Skeletal muscle satellite cell (primary cell): ENCODE measurements at regions not wholly inside any gene's neighbourhood (a gene's known extent, or its start where the extent isn't known, plus 50 kb on each side); places are given as distances from the start of the nearest gene placed in this dataset.

ENCODE experiments used
- H3K27me3 ChIP-seq: 2 replicates; pipeline ENCODE4 v1.7.0; 2013; ENCODE audit warnings: low read length; ENCODE audit not compliant: control insufficient read depth, insufficient read depth
- H3K36me3 ChIP-seq: 2 replicates; pipeline ENCODE4 v1.7.0; 2013; ENCODE audit warnings: mild to moderate bottlenecking, control low read depth, low read length; ENCODE audit not compliant: insufficient read depth
- H3K4me1 ChIP-seq: 2 replicates; pipeline ENCODE4 v1.7.0; 2013; ENCODE audit warnings: low read length; ENCODE audit not compliant: control insufficient read depth, insufficient read depth
- H3K4me2 ChIP-seq: 2 replicates; pipeline ENCODE4 v1.7.0; 2013; ENCODE audit warnings: mild to moderate bottlenecking, low read length
- H3K4me3 ChIP-seq: 2 replicates; pipeline ENCODE4 v1.7.0; 2013; ENCODE audit warnings: low read length
- H3K9ac ChIP-seq: 2 replicates; pipeline ENCODE4 v1.7.0; 2013; ENCODE audit warnings: mild to moderate bottlenecking, low read depth, low read length, moderate library complexity
- H3K9me3 ChIP-seq: replicated peaks from 2 replicates; pipeline ENCODE4 v1.7.0; 2013; ENCODE audit warnings: mild to moderate bottlenecking, control low read depth, low read length

DNA sequence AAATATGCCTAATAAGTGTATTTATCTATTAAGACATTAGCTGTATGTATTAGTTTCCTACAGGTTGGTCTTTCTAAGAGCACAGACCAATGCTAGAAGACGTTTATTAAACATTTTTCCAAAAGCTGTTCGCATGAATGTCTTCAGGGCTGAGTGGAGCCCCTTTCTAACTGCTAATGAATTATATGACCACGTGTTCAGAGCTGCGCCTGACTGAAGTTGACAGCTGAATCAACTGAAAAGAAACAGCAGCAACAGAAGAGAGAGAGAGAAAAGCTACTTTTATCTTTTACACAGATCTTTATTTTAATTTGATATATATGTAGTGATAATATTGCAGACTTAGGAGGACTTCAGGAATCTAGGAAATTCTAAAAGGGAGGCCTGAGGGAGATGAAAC is 75.2 kb upstream of the ARID1B start:
- Histone ChIP-seq H3K4me2 (no peak overlapping the region), H3K36me3 (no peaks in the 10 kb centered on the region), H3K4me1 (peaks cover 10% of the 10 kb centered on the region), H3K9me3 (no peaks in the 10 kb centered on the region), H3K4me3 (no peak overlapping the region), H3K9ac (no peak overlapping the region), H3K27me3 (peaks cover 4% of the 10 kb centered on the region)

DNA sequence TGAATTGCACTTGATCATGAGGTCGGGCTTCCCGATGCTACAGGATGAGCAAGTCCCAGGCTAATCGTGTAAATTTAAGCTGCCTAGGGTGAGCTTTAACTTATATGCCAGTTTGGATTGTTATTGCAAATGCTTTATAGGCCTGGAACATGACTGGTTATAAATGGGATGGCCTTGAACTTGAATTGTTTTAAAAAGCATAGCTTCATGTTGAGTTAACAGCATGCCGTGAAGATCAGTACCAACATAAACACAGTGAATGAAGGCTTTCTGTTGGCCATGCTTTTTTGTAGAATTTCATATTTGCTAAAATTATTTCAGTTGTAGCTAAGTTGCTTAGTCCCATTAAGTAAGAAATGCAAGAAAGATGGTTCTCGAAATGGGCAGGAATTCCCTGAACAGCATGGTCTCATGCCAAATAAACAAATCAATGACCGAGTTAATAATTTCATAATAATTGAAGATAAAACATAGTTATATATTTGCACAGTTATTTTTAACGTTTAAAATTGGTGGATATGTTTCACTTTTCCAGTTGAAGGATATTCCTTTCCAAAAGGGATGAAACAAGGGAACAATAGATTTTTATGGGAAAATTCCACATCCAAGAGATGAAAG is 76.6 kb upstream of the ARID1B start:
- H3K27me3 ChIP-seq = peaks cover 4% of the 10 kb centered on the region
- peaks cover 10% of the 10 kb centered on the region for H3K4me1 ChIP-seq
- no peaks in the 10 kb centered on the region for H3K36me3 ChIP-seq
- no peaks in the 10 kb centered on the region for H3K9me3 ChIP-seq
- H3K4me2 ChIP-seq = no peak overlapping the region
- H3K9ac ChIP-seq = no peak overlapping the region
- H3K4me3 ChIP-seq = no peak overlapping the region

- no peaks in the 10 kb centered on the region for H3K9me3 ChIP-seq
- peaks cover 10% of the 10 kb centered on the region for H3K4me1 ChIP-seq
- no peaks in the 10 kb centered on the region for H3K36me3 ChIP-seq
- H3K4me3 ChIP-seq = no peak overlapping the region
- H3K9ac ChIP-seq = no peak overlapping the region
- H3K4me2 ChIP-seq = no peak overlapping the region
- H3K27me3 ChIP-seq = peaks cover 4% of the 10 kb centered on the region
Measured at GRCh38 chr6:156699935-156700334, 77.2 kb upstream of the ARID1B start.

DNA sequence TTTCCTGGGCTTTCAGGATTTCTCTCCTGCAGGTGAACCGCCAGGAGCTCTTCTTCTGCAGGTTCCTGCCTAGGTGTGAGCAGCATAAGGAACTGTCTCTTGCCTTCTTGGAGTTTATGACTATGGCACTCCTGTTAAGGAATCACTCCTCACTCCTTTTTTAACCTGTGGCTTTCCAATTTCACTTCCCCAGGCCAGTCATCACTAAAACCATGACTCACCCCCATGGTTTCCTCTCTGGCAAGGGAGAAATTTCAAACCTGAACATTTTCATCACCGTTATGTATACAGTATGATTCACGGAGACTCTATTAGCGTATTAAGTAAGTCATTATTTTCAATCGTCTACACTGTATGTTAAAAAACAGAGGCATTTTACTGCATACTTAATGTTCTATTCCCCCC is 78.2 kb upstream of the ARID1B start:
- H3K9me3 ChIP-seq = no peaks in the 10 kb centered on the region
- H3K4me1 ChIP-seq = peaks cover 10% of the 10 kb centered on the region
- no peak overlapping the region for H3K4me3 ChIP-seq
- no peaks in the 10 kb centered on the region for H3K36me3 ChIP-seq
- no peak overlapping the region for H3K9ac ChIP-seq
- H3K27me3 ChIP-seq = peaks cover 4% of the 10 kb centered on the region
- H3K4me2 ChIP-seq = peak overlapping the region; percentile 24

DNA sequence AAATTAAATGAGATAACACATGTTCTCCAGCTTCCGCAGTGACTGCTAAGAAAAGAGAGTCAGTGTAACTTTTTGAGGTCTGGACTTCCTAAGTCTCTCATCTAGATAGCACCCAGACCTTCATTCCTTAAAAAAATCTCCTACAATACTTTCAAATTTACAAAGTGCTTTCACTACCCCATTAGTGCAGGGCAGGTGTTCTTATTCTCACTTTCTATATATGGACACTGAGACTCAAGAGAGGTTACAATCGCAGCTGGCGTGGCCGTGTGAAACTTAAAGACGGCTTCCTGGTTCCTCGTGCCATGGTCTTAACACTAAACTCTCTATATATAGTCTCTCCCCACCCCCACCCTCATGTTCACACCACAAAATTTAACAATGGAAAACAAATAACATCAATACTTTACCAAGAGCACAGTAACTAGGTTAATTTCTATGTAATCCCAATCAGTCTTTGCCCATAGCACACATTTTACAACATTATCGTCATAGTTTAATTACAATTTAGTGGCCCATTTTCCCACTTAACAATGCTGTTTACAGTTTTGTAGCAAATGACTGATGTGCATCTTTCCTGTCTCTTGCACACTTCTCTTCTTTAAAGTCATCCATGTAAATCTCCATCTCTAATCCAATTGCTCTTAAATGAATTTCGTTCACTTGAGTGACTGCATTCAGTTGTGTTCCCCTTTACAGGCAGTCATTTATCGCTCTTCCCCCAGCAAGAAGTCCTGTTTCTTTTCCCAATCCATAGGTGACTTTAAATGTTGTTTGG is 78.8 kb upstream of the ARID1B start:
- H3K27me3 ChIP-seq = peaks cover 4% of the 10 kb centered on the region
- no peaks in the 10 kb centered on the region for H3K9me3 ChIP-seq
- H3K4me2 ChIP-seq = no peak overlapping the region
- peaks cover 10% of the 10 kb centered on the region for H3K4me1 ChIP-seq
- H3K36me3 ChIP-seq = no peaks in the 10 kb centered on the region
- no peak overlapping the region for H3K4me3 ChIP-seq
- no peak overlapping the region for H3K9ac ChIP-seq

DNA sequence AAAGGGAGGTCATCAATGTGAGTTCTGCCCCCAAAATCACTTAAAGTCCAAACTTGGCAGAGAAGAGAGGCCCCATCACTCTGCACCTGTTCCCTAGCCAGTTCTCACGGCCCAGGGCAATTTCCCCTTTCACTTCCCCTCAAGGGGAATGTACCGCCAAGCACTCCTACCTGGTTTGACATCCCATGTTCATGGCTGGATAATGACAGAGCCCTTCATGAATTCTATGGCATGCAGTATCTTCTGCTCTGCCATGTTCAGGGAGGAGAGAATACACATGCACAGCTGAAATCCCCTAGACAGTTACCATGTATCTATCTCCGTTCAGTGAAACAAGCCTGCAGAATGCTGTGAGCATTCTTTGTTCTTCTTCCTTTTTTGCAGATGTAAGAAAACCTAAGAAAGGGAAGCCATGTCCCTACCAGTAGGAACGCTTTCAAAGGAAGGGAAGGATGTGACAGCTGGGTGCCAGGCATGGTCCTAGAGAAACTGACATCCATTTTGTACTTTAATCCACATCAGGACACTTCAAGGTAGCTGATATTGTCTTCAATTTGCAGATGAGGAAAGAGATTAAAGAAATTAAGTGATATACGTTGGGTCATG is 79.8 kb upstream of the ARID1B start:
- Histone ChIP-seq H3K9me3 (no peaks in the 10 kb centered on the region), H3K4me3 (no peak overlapping the region), H3K9ac (no peak overlapping the region)

GRCh38 chr6:156695742-156696141 is 81.4 kb upstream of the ARID1B start:
- H3K36me3 ChIP-seq = no peaks in the 10 kb centered on the region
- no peaks in the 10 kb centered on the region for H3K9me3 ChIP-seq
- H3K9ac ChIP-seq = no peak overlapping the region
- H3K4me3 ChIP-seq = no peak overlapping the region
- peaks cover 4% of the 10 kb centered on the region for H3K27me3 ChIP-seq
- H3K4me1 ChIP-seq = peaks cover 10% of the 10 kb centered on the region
- no peak overlapping the region for H3K4me2 ChIP-seq

More for the DNA sequence above, 79.8 kb upstream of the ARID1B start:
- no peaks in the 10 kb centered on the region for H3K36me3 ChIP-seq
- peaks cover 4% of the 10 kb centered on the region for H3K27me3 ChIP-seq
- H3K4me2 ChIP-seq = no peak overlapping the region
- H3K4me1 ChIP-seq = peaks cover 10% of the 10 kb centered on the region

- Histone ChIP-seq H3K4me1 (peaks cover 10% of the 10 kb centered on the region), H3K9me3 (no peaks in the 10 kb centered on the region), H3K4me3 (no peak overlapping the region), H3K4me2 (no peak overlapping the region), H3K27me3 (peaks cover 4% of the 10 kb centered on the region), H3K9ac (no peak overlapping the region), H3K36me3 (no peaks in the 10 kb centered on the region)
Measured at GRCh38 chr6:156694679-156695078, 82.5 kb upstream of the ARID1B start.

- Histone ChIP-seq H3K27me3 (no peaks in the 10 kb centered on the region), H3K4me3 (no peak overlapping the region), H3K9ac (no peak overlapping the region), H3K36me3 (no peaks in the 10 kb centered on the region), H3K4me2 (no peak overlapping the region), H3K4me1 (peaks cover 10% of the 10 kb centered on the region), H3K9me3 (no peaks in the 10 kb centered on the region)
Measured at GRCh38 chr6:156691018-156691417, 86.2 kb upstream of the ARID1B start.

DNA sequence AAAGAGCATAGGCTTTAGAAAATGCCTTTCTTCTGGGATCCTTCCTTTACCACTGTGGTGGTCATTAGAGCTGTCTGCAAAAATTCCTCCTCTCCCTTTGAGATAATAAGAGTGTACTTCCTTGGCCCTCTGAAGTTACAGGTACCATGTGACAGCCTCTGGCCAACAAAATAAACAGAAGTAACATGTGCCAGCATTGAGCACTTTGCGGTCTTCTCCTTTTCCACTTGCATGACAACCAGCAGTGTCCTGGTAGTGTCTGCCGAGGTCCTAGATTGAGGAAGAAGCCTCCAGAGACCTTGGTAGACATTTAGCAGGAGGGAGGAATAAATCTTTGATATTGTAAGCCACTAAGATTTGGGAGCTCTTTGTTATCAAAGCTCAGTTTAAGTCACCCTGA is 87.5 kb upstream of the ARID1B start:
- Histone ChIP-seq H3K4me2 (no peak overlapping the region), H3K36me3 (no peaks in the 10 kb centered on the region), H3K4me1 (peaks cover 13% of the 10 kb centered on the region), H3K9ac (no peak overlapping the region), H3K9me3 (no peaks in the 10 kb centered on the region), H3K4me3 (no peak overlapping the region), H3K27me3 (no peaks in the 10 kb centered on the region)

DNA sequence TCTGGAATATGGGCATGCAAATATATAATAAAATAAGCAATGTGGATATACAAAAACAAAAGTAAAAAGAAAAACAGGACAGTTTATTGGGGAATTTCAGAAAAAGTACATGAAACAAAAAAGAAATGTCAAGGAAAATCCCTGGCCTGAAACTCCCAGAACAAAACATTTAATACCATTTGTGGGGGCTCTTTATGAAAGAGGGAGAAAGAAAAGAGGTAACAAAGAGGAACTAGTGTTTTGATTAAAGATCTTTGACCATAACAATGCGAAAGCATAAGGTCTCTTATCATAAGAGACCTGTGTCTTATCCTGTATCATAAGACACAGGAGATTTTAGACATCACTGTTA is 88.6 kb upstream of the ARID1B start:
- no peak overlapping the region for H3K4me3 ChIP-seq

More for the DNA sequence above, 88.6 kb upstream of the ARID1B start:
- no peaks in the 10 kb centered on the region for H3K36me3 ChIP-seq
- no peak overlapping the region for H3K9ac ChIP-seq
- H3K4me2 ChIP-seq = no peak overlapping the region
- H3K4me1 ChIP-seq = peaks cover 13% of the 10 kb centered on the region
- H3K27me3 ChIP-seq = no peaks in the 10 kb centered on the region
- no peaks in the 10 kb centered on the region for H3K9me3 ChIP-seq
